ENCODE measurements at regions not wholly inside any gene's neighbourhood (a gene's known extent, or its start where the extent isn't known, plus 50 kb on each side); places are given as distances from the start of the nearest gene placed in this dataset.

- TF ChIP-seq MYC (IDR thresholded peaks at IDR 0.05; ENCODE audit: borderline replicate concordance, low read length) (no peak), ZFP36 (IDR thresholded peaks at IDR 0.05; ENCODE audit: borderline replicate concordance, partially characterized antibody) (no peak), CTCF (IDR thresholded peaks at IDR 0.05) (no peak), REST (IDR thresholded peaks at IDR 0.05) (no peak), JUN (IDR thresholded peaks at IDR 0.05) (no peak), POLR2A (IDR thresholded peaks at IDR 0.05; ENCODE audit: low read length) (no peak), ESRRA (IDR thresholded peaks at IDR 0.05; ENCODE audit: borderline replicate concordance, low read length) (no peak), CHD2 (IDR thresholded peaks at IDR 0.05; ENCODE audit: low read length, partially characterized antibody) (no peak), BHLHE40 (IDR thresholded peaks at IDR 0.05; ENCODE audit: low read depth, low read length) (no peak), NFE2L2 (conservative IDR thresholded peaks at IDR 0.05; ENCODE audit: low read length) (no peak), MAX (IDR thresholded peaks at IDR 0.05) (no peak)
Observed at GRCh38 chr6:15962449-15962764, 166.5 kb upstream of the MYLIP start.

All from A549 (cell line).